A549 (cell line): ENCODE measurements at regions not wholly inside any gene's neighbourhood (a gene's known extent, or its start where the extent isn't known, plus 50 kb on each side); places are given as distances from the start of the nearest gene placed in this dataset.

Source experiments
- ATAC-seq, 2 experiments: fragments of 200-7000 bp in 1 of 2; fragments of >200 bp in 1 of 2; cut with Nextera tagmentation in 1 of 2; cut with Tn5 transposase in 1 of 2; 3 replicates each; pipeline versions ENCODE4 v1.8.0 to v1.9.1; 2018 to 2020; ENCODE audit warnings: mild to moderate bottlenecking in 1 of 2, moderate library complexity in 1 of 2
- CTCF ChIA-PET: fragments of 300-600 bp; sonication (Branson Sonifier 250); formaldehyde crosslinking; extraction: SDS; loops from one replicate; lab custom pipeline; 2021; ENCODE audit warnings: antibody characterized with exemption, inconsistent platforms; lab: Yijun Ruan, JAX
- POLR2A ChIA-PET: fragments of 350-600 bp; formaldehyde crosslinking; extraction: SDS; loops from one replicate; lab custom pipeline; 2021; ENCODE audit warnings: antibody characterized with exemption, inconsistent platforms; lab: Yijun Ruan, JAX
- DNase-seq, 2 experiments: peaks; one replicate each; pipeline versions ENCODE4 v3.0.0 to v3.0.0-alpha.2; 2011 to 2016; ENCODE audit warnings: low read depth in 1 of 2, low spot score in 1 of 2
- FAIRE-seq: peaks from 2 replicates; lab custom pipeline; 2011; peaks lifted over from hg19 to GRCh38; lab: Jason Lieb, UNC
- H3K27ac ChIP-seq, 2 experiments: fragments of >200 bp; sonication (Bioruptor Twin); formaldehyde crosslinking; 3 replicates each; pipeline ENCODE4 v1.5.1; 2016 to 2017
- H3K4me1 ChIP-seq: fragments of >200 bp; sonication (Bioruptor Twin); formaldehyde crosslinking; 3 replicates; pipeline ENCODE4 v1.6.1; 2016
- H3K4me2 ChIP-seq: fragments of >200 bp; sonication (Bioruptor Twin); formaldehyde crosslinking; 3 replicates; pipeline ENCODE4 v1.6.1; 2016
- H3K4me3 ChIP-seq: fragments of >200 bp; sonication (Bioruptor Twin); formaldehyde crosslinking; 3 replicates; pipeline ENCODE4 v1.5.1; 2016
- H3K9me3 ChIP-seq: fragments of >200 bp; sonication (Bioruptor Twin); formaldehyde crosslinking; 3 replicates; pipeline ENCODE4 v1.6.1; 2016
- BHLHE40 ChIP-seq: IDR thresholded peaks from 2 replicates; pipeline ENCODE4 v1.6.1; 2012; ENCODE audit warnings: low read depth, low read length, inconsistent platforms
- CBX8 ChIP-seq: fragments of 200-600 bp; sonication (generic); IDR thresholded peaks from 2 replicates; pipeline ENCODE4 v1.6.1; 2016
- FOSB ChIP-seq: fragments of 250-450 bp; sonication (Bioruptor Pico); IDR thresholded peaks from 2 replicates; pipeline ENCODE4 v1.5.0; 2020; ENCODE audit warnings: mild to moderate bottlenecking, moderate library complexity
- FOSL2 ChIP-seq, 2 experiments: fragments of 450-650 bp in 1 of 2; fragments of >200 bp in 1 of 2; sonication (Bioruptor Twin) in 1 of 2; formaldehyde crosslinking; IDR thresholded peaks; 2 replicates each; pipeline versions ENCODE4 v1.5.0 to v1.6.1; 2016 to 2020; ENCODE audit warnings: mild to moderate bottlenecking in 1 of 2, moderate library complexity in 1 of 2
- GATA3 ChIP-seq: IDR thresholded peaks from 2 replicates; pipeline ENCODE4 v1.6.1; 2012; ENCODE audit warnings: borderline replicate concordance
- HEYL ChIP-seq: fragments of 250-450 bp; sonication (Bioruptor Pico); IDR thresholded peaks from 2 replicates; pipeline ENCODE4 v1.8.0; 2021; ENCODE audit warnings: mild to moderate bottlenecking, moderate library complexity
- JUN ChIP-seq, 2 experiments: fragments of >200 bp; sonication (Bioruptor Twin); formaldehyde crosslinking; IDR thresholded peaks; 2 replicates in 1 of 2; 3 replicates in 1 of 2; pipeline ENCODE4 v1.6.1; 2016 to 2017
- JUNB ChIP-seq: fragments of >200 bp; sonication (Bioruptor Twin); formaldehyde crosslinking; IDR thresholded peaks from 2 replicates; pipeline ENCODE4 v1.6.1; 2016
- KDM5A ChIP-seq: fragments of 200-600 bp; sonication (generic); IDR thresholded peaks from 2 replicates; pipeline ENCODE4 v1.6.1; 2016; ENCODE audit warnings: antibody characterized with exemption, mild to moderate bottlenecking
- MAZ ChIP-seq: fragments of 150-350 bp; IDR thresholded peaks from 2 replicates; pipeline ENCODE4 v1.6.1; 2014; ENCODE audit warnings: antibody characterized with exemption, low read depth, low read length, borderline replicate concordance
- NFE2L2 ChIP-seq: fragments of 150-350 bp; conservative IDR thresholded peaks from 2 replicates; pipeline ENCODE4 v1.6.1; 2014; ENCODE audit warnings: low read length
- PHF8 ChIP-seq: fragments of 200-600 bp; sonication (generic); IDR thresholded peaks from 2 replicates; pipeline ENCODE4 v1.6.1; 2016; ENCODE audit warnings: low read depth, mild to moderate bottlenecking, antibody characterized with exemption, moderate library complexity, borderline replicate concordance
- RCOR1 ChIP-seq: fragments of 150-350 bp; IDR thresholded peaks from 2 replicates; pipeline ENCODE4 v1.6.1; 2014; ENCODE audit warnings: antibody characterized with exemption, low read length, low read depth
- RFX5 ChIP-seq: fragments of 450-650 bp; IDR thresholded peaks from 2 replicates; pipeline ENCODE4 v1.7.1; 2014; ENCODE audit warnings: antibody characterized with exemption, mild to moderate bottlenecking, moderate library complexity
- RNF2 ChIP-seq: fragments of 200-600 bp; sonication (generic); IDR thresholded peaks from 2 replicates; pipeline ENCODE4 v1.6.1; 2016; ENCODE audit warnings: low read depth, mild to moderate bottlenecking, antibody characterized with exemption, moderate library complexity, borderline replicate concordance
- TFCP2L1 ChIP-seq: fragments of 250-450 bp; sonication (Bioruptor Pico); IDR thresholded peaks from 2 replicates; pipeline ENCODE4 v1.5.0; 2021; ENCODE audit warnings: mild to moderate bottlenecking
- TP53 ChIP-seq: fragments of 250-450 bp; sonication (Bioruptor Pico); IDR thresholded peaks from 2 replicates; pipeline ENCODE4 v1.5.0; 2021; ENCODE audit warnings: mild to moderate bottlenecking, moderate library complexity
- ZNF302 ChIP-seq: fragments of 250-450 bp; sonication (Bioruptor Pico); IDR thresholded peaks from 2 replicates; pipeline ENCODE4 v1.9.0; 2021; ENCODE audit warnings: inconsistent platforms, mild to moderate bottlenecking, moderate library complexity
- WGBS: methylation state at CpG from one replicate; pipeline ENCODE4 v1.1.6; 2017; ENCODE audit errors: missing lambda C conversion rate; 5-methylcytosine and 5-hydroxymethylcytosine counted together
- TF ChIP-seq, protein P1 (sequence below): IDR thresholded peaks from 2 replicates; pipeline ENCODE4 v1.6.1; 2012

DNA sequence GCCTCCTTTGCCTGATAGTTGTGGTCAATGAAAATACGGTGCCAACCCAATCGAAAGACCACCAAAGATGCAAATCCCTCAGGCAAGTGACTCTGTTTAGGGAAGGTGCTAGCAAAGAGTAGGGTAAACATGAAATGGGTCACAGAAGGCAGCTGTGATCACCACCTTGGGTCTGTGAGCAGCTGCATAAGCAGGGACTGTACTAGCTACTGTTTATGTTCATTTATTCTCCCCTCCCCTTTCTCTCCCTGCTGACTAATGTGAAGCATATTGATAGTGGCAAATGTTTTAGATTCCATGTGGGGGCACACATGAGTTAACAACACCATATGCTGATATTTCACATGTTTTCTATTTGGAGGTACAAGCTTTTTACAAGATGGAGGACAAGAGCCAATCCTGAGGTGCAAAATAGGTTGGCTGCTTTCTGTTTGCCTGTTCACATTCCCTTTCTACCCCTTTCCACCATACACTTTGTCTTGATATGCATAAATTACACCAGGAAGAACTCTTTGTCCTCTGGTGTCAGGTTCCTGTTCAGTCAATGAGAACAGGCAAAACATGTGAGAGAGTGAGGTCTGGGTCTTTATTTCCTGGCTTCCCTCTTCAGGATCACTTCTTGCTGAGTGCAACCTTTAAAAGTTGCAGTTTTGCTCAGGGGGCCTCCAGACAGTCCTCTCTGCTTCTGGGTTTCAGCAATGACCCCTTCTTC is 71.1 kb downstream of the AVPR1A start:
- POLR2A ChIA-PET: no interaction called here
- H3K27ac ChIP-seq: no peak overlapping the region
- WGBS: 85% methylated on average over 2 of the region's 2 CpGs
- no peak overlapping the region for H3K4me2 ChIP-seq
- CTCF ChIA-PET: interaction anchor here (0.6 to 3.0 kb wide), 2 partner anchors 11 to 152 kb away, joined by 4 to 10 read pairs; no protein-coding TSS in a partner anchor
- no peak for ATAC-seq
- H3K4me3 ChIP-seq: no peak overlapping the region
- FAIRE-seq: no peak
- no peak for TF ChIP-seq ZNF302 (CRISPR knock-in tag)
- TF ChIP-seq BHLHE40: no peak
- TF ChIP-seq TFCP2L1: no peak
- TF ChIP-seq CBX8: no peak
- TF ChIP-seq NFE2L2: no peak
- TF ChIP-seq, all 56 proteins: peak for 0
- Histone ChIP-seq H3K4me1 (no peaks in the 10 kb centered on the region), H3K9me3 (no peaks in the 10 kb centered on the region)
- DNase-seq: no peak

DNA sequence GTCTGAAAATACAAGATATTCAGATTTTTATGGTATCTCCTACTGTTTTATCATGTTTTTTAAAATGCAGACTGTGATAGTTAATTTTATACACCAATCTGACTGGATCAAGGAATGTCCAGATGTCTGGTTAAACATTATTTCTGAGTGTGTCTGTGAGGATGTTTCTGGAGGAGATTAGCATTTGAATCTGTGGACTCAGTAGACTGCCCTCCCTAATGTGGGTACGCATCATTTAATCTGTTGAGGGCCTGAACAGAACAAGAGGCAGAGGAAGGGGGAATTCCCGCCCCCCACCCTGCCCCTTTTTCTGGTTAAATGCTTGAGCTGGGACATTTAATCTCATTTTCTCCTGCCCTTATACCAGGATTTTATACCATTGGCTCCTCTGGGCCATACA is 72.1 kb downstream of the AVPR1A start:
- ATAC-seq (no peak), DNase-seq (no peak), FAIRE-seq (no peak)
- Histone ChIP-seq H3K4me2 (no peak overlapping the region), H3K4me3 (no peak overlapping the region), H3K9me3 (no peaks in the 10 kb centered on the region), H3K27ac (no peak overlapping the region), H3K4me1 (no peaks in the 10 kb centered on the region)
- 45% methylated on average over 2 of the region's 2 CpGs for WGBS
- CTCF ChIA-PET: interaction anchor here (0.6 to 3.0 kb wide), 3 partner anchors 10 to 255 kb away, joined by 3 to 10 read pairs (median 4); no protein-coding TSS in a partner anchor
- POLR2A ChIA-PET: no interaction called here
- TF ChIP-seq PHF8 (no peak), RFX5 (no peak), RNF2 (no peak)

DNA sequence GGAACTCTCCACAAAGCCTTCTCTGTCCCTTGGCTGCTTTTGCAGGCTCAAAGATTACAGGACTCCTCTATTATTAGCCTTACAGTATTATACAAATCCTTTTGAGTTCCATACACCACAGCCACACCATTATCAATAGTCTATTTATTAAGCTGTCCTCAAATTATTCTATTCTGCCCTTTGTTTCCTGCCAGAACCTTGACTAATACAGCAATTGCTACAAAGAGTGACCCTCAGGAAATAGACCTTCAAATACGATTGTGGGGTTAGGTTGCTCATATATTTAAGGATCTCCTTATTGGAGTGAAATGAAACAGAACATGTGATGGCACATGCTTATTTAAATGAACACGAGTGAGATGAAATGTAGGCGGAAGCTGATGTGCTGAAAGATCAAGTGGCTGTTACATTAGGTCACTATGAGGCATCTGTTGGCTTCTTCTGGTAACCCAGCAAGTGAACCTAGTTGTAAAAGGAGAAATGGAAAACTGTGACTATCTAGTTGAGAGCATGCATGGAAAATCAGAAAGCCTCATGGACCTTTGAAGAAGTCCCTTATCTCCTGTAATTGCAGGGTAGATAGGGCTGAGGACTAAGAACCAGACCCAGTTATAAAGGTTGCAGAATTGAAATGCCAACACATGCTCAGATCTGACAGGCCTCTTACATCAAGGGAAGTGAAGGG is 75.5 kb downstream of the AVPR1A start:
- no peak overlapping the region for H3K27ac ChIP-seq
- H3K9me3 ChIP-seq: no peaks in the 10 kb centered on the region
- no peak overlapping the region for H3K4me2 ChIP-seq
- no peak overlapping the region for H3K4me3 ChIP-seq
- H3K4me1 ChIP-seq: no peaks in the 10 kb centered on the region
- FAIRE-seq (no peak), ATAC-seq (no peak), DNase-seq (no peak)
- ChIA-PET CTCF (interaction anchor here (0.9 to 1.0 kb wide), 2 partner anchors 494 to 638 kb away, joined by 3 read pairs; no protein-coding TSS in a partner anchor), POLR2A (no interaction called here)
- WGBS: 47% methylated on average over 3 of the region's 3 CpGs
- TF ChIP-seq, protein P1, sequence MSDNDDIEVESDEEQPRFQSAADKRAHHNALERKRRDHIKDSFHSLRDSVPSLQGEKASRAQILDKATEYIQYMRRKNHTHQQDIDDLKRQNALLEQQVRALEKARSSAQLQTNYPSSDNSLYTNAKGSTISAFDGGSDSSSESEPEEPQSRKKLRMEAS: no peak

DNA sequence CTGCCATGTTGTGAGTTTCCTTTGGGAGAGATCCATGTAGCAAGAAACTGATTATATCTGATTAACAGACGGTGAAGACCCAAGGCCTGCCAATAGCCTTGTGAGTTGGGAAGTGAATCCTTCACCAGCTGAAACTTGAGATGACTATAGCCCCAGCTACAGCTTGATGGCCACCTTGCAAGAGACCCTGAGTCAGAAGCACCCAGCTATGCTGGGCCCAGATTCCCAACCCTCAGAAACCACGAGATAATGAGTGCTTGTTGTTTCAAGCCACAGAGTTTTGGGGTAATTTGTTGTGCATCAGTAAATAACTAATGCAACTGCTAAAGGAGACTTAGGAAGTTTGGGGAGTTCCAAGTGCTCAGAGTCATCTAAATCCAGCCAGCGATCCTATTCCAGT is 80.3 kb downstream of the AVPR1A start:
- ATAC-seq: no peak

More for the DNA sequence above, 80.3 kb downstream of the AVPR1A start:
- DNase-seq: no peak
- ChIA-PET CTCF (interaction anchor here (0.6 to 5.1 kb wide), 6 partner anchors 257 to 489 kb away, joined by 3 to 43 read pairs (median 6); no protein-coding TSS in a partner anchor), POLR2A (no interaction called here)
- Histone ChIP-seq H3K4me3 (no peak overlapping the region), H3K9me3 (no peaks in the 10 kb centered on the region), H3K4me2 (no peak overlapping the region), H3K27ac (no peak overlapping the region), H3K4me1 (no peaks in the 10 kb centered on the region)
- FAIRE-seq: no peak
- TF ChIP-seq MAZ: no peak
- TF ChIP-seq KDM5A: no peak
- TF ChIP-seq FOSB (CRISPR knock-in tag): no peak
- no peak for TF ChIP-seq RCOR1
- TF ChIP-seq GATA3: no peak
- TF ChIP-seq JUNB: no peak
- TF ChIP-seq FOSL2 (IDR thresholded peaks at IDR 0.05): no peak
- TF ChIP-seq FOSL2 (CRISPR knock-in tag; IDR thresholded peaks at IDR 0.05): no peak
- no peak for TF ChIP-seq HEYL (CRISPR knock-in tag)
- TF ChIP-seq RFX5: no peak
- TF ChIP-seq, protein P1: no peak
- TF ChIP-seq TP53 (CRISPR knock-in tag): no peak
- no peak for TF ChIP-seq JUN (IDR thresholded peaks at IDR 0.05)
- 52% methylated on average over 3 of the region's 3 CpGs for WGBS
